ENCODE measurements at regions not wholly inside any gene's neighbourhood (a gene's known extent, or its start where the extent isn't known, plus 50 kb on each side); places are given as distances from the start of the nearest gene placed in this dataset.

- no peak overlapping the region for H3K9ac ChIP-seq (ENCODE audit: low read length)
- no peak for DNase-seq
- H3K27me3 ChIP-seq (replicated peaks in 1 of 4; ENCODE audit: control extremely low read depth in 1 of 4, control insufficient read depth in 3 of 4, insufficient read depth in 4 of 4, low read length in 3 of 4): no peaks in the 10 kb centered on the region
- no peak for TF ChIP-seq EZH2 (IDR thresholded peaks at IDR 0.05; ENCODE audit: borderline replicate concordance, insufficient read depth, low read depth, low read length, poor library complexity, severe bottlenecking)
- TF ChIP-seq CTCF (IDR thresholded peaks at IDR 0.05): no peak
- Mint-ChIP-seq H3K4me1 (no peaks in the 10 kb centered on the region), H3K27me3 (peaks cover 12% of the 10 kb centered on the region), H3K9me3 (ENCODE audit: insufficient read depth) (no peaks in the 10 kb centered on the region), H3K27ac (no peak overlapping the region), H3K4me3 (no peak overlapping the region)
- H4K20me1 ChIP-seq (ENCODE audit: control insufficient read depth, insufficient read depth, low read length, poor library complexity, severe bottlenecking): no peaks in the 10 kb centered on the region
- H2AFZ ChIP-seq (ENCODE audit: insufficient read depth, low read depth, low read length, poor library complexity, severe bottlenecking): no peak overlapping the region
- no peak for ATAC-seq (ENCODE audit: low read depth)
- H3K4me2 ChIP-seq (replicated peaks; ENCODE audit: low read depth, low read length, poor library complexity, severe bottlenecking): no peak overlapping the region
- no peaks in the 10 kb centered on the region for H3K36me3 ChIP-seq (replicated peaks in 1 of 2; ENCODE audit: control extremely low read depth in 1 of 2, control insufficient read depth in 1 of 2, extremely low read depth in 1 of 2, insufficient read depth in 2 of 2, low read length in 1 of 2)
- H3K79me2 ChIP-seq (ENCODE audit: control insufficient read depth, insufficient read depth, low read length): no peaks in the 10 kb centered on the region
- ChIA-PET POLR2A (no interaction called here), CTCF (no interaction called here)
- no peaks in the 10 kb centered on the region for H3K9me3 ChIP-seq (ENCODE audit: control extremely low read depth in 1 of 3, control insufficient read depth in 2 of 3, insufficient read depth in 1 of 3, low read length in 2 of 3)
- intact Hi-C loops (cut with micrococcal nuclease): no loop called here
- H3K27ac ChIP-seq (ENCODE audit: low read length in 2 of 2): no peak overlapping the region
- H3K4me3 ChIP-seq (ENCODE audit: control extremely low read depth in 1 of 5, extremely low read depth in 1 of 5, insufficient read depth in 1 of 5, low read depth in 2 of 5, low read length in 4 of 5): no peak overlapping the region
- 100% methylated on average over 1 of the region's 2 CpGs for WGBS (ENCODE audit: insufficient coverage)
- no peaks in the 10 kb centered on the region for H3K4me1 ChIP-seq (ENCODE audit: control insufficient read depth in 2 of 2, insufficient read depth in 2 of 2, low read length in 2 of 2)
Measured at GRCh38 chr16:55217392-55217791, 106.6 kb upstream of the IRX6 start.

GRCh38 chr16:55221836-55222235, 102.2 kb upstream of the IRX6 start:
- Histone ChIP-seq H3K4me2 (replicated peaks; ENCODE audit: low read depth, low read length, poor library complexity, severe bottlenecking) (no peak overlapping the region), H3K27ac (ENCODE audit: low read length in 2 of 2) (no peak overlapping the region), H3K36me3 (replicated peaks in 1 of 2; ENCODE audit: control extremely low read depth in 1 of 2, control insufficient read depth in 1 of 2, extremely low read depth in 1 of 2, insufficient read depth in 2 of 2, low read length in 1 of 2) (no peaks in the 10 kb centered on the region), H3K9me3 (ENCODE audit: control extremely low read depth in 1 of 3, control insufficient read depth in 2 of 3, insufficient read depth in 1 of 3, low read length in 2 of 3) (peaks cover 1 to 4% (median 4%) of the 10 kb centered on the region in 3 donors), H2AFZ (ENCODE audit: insufficient read depth, low read depth, low read length, poor library complexity, severe bottlenecking) (no peak overlapping the region), H3K4me3 (ENCODE audit: control extremely low read depth in 1 of 5, extremely low read depth in 1 of 5, insufficient read depth in 1 of 5, low read depth in 2 of 5, low read length in 4 of 5) (no peak overlapping the region), H3K4me1 (ENCODE audit: control insufficient read depth in 2 of 2, insufficient read depth in 2 of 2, low read length in 2 of 2) (no peaks in the 10 kb centered on the region), H3K79me2 (ENCODE audit: control insufficient read depth, insufficient read depth, low read length) (no peaks in the 10 kb centered on the region), H3K27me3 (replicated peaks in 1 of 4; ENCODE audit: control extremely low read depth in 1 of 4, control insufficient read depth in 3 of 4, insufficient read depth in 4 of 4, low read length in 3 of 4) (no peaks in the 10 kb centered on the region), H3K9ac (ENCODE audit: low read length) (no peak overlapping the region), H4K20me1 (ENCODE audit: control insufficient read depth, insufficient read depth, low read length, poor library complexity, severe bottlenecking) (no peaks in the 10 kb centered on the region)
- Mint-ChIP-seq H3K9me3 (ENCODE audit: insufficient read depth) (peaks cover 9% of the 10 kb centered on the region), H3K4me3 (no peak overlapping the region), H3K27me3 (peaks cover 5% of the 10 kb centered on the region), H3K27ac (no peak overlapping the region), H3K4me1 (no peaks in the 10 kb centered on the region)
- intact Hi-C loops (cut with micrococcal nuclease): no loop called here
- WGBS (ENCODE audit: insufficient coverage): 75% methylated on average over 1 of the region's 3 CpGs
- DNase-seq: no peak
- ChIA-PET CTCF (no interaction called here), POLR2A (no interaction called here)
- TF ChIP-seq EZH2 (IDR thresholded peaks at IDR 0.05; ENCODE audit: borderline replicate concordance, insufficient read depth, low read depth, low read length, poor library complexity, severe bottlenecking): no peak
- TF ChIP-seq CTCF (IDR thresholded peaks at IDR 0.05): no peak
- ATAC-seq (ENCODE audit: low read depth): no peak
